GM18502 (cell line): ENCODE measurements at regions not wholly inside any gene's neighbourhood (a gene's known extent, or its start where the extent isn't known, plus 50 kb on each side); places are given as distances from the start of the nearest gene placed in this dataset.

Source experiments
- ATAC-seq: cut with Tn5 transposase; IDR thresholded peaks from one replicate; pipeline ENCODE4 v1.9.1; 2021; ENCODE audit warnings: mild to moderate bottlenecking; ENCODE audit not compliant: unreplicated experiment, poor library complexity

DNA sequence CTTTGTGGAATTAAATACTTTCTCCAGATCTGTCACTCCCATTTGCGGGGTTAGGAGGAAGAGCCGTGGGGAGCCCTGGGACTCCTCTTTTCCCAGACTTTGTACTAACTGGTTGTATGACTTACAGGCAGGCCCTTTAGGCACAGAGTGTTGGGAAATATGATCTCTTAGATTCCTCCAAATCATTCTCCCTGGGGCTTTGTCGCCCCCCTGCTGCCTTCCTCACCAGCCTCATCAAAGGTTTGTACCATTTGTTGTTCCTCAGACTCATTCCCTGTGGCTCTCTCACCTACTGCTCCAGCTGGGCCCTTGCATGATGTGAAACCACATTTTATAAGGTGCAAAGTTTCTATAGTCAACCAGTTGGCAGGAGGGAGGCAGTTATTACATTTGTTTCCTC lies 56.4 kb downstream of the CRYGS start:
- no peak for ATAC-seq

DNA sequence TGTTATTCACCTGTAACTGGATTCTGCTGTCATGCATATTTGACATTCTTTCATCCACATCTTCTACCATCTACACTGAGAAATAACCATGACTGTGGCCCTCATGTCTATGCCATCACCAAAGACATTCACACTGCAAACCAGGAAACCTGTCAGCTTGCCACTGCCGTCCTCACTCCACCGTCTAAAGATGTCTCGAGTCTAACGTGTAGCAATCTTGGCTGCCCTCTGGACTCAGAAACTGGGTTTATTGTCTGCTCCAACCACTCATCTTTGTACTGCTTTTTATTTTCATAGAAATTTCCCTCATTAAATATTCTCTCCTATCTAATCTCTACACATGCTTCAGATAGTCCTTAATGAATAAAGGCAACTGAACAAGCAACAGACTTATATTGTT lies 57.1 kb downstream of the CRYGS start:
- ATAC-seq, result no peak

DNA sequence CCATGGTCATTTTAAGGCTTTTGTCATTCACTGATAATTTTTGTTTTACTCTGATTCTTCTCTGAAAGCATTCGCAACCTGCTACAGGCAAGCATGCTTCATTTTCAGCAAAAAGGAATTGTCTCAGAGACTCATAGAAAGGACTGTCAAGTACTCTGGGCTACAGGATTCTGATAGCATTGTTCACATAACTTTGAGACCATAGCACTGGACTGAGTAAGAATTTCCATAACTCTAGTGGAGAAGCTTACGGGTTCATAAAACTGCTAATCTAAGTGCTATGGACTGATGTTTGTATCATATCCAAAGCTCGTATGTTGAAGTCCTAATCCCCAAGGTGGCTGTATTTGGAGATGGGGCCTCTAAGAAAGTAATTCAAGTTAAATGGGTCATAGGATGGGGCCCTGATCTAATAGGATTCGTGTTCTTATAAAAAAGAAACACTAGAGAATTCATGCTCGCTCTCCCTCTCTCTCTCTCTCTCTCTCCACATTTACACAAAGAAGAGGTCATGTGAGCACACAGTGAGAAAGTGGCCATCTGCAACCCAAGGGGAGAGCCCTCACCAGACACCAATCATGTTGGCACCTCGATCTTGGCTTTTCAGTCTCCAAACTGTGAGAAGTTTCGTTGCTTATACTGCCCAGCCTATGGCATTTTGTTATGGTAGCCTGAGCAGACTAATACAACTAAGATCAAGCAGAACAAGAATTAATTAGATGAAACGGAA lies 60.4 kb downstream of the CRYGS start:
- no peak for ATAC-seq

DNA sequence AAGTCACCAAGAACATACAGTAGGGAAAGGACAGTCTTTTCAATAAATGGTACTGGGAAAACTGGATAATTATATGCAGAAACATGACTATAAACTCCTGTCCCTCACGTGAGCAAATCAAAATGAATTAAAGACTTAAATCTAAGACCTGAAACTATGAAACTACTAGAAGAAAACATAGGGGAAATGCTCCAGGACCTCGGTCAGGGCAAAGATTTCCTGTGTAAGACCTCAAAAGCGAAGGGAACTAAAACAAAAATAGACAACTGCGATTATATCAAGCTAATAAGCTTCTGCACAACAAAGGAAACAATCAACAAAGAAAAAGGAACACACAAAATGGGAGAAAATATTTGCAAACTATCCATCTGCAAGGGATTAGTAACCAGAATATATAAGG lies 62.7 kb downstream of the CRYGS start:
- ATAC-seq, result no peak

DNA sequence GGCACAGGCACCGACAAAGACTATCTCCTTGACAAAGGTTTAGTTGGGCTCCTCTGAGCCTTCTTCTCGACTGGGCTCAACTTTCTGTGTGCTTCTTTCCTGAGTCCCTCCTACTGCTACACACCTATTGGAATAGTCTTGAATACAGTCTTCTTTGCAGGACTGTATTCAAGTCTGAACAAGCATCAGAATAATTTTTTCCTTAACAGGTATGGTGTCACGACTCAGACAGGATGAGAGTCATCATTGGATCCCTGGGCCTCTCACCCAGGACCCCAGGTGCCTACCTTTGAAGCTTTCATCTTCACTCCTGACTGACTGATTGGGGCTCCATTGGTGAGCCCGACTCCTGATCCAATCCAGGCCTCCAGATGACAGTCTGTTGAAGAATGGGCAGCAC lies 66.3 kb downstream of the CRYGS start:
- no peak for ATAC-seq

DNA sequence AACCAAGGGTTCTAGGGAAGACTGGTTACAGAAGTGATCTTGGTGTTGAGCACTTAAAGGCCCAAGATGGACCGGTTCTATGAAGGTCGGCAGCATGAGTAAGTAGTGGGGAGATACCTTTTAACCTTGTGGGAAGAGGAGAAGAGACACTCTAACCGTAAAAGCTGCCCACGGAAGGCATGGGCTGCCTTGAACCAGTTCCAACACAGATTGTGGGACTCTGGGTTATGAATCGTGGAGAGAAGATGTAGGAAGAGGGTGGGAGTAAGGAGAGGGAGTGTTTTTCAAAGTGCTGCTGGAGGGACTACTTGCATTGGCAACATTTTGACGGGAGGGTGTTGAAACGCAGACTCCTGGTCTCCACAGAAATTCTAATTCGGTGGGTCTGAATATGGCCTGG lies 67.1 kb downstream of the CRYGS start:
- no peak for ATAC-seq

DNA sequence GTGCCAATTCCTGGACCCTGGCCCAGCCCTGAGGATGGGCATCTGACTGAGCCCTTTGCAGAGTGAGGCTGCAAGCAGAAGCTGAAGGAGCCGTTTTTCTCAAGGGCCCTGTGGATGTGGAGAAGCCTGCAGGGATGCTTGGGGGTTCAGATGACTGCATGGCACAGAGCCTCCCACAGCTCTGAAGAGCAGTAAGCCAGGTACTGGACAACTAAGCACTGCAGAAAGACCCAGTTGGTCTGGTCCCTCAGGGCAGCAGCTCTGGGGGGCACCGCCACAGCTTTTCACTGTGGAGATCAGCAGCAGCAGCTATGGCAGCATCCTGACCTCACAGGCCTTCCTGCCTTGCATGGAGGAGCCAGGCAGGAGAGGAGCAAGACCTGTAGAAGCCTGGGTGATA lies 67.6 kb downstream of the CRYGS start:
- no peak for ATAC-seq

DNA sequence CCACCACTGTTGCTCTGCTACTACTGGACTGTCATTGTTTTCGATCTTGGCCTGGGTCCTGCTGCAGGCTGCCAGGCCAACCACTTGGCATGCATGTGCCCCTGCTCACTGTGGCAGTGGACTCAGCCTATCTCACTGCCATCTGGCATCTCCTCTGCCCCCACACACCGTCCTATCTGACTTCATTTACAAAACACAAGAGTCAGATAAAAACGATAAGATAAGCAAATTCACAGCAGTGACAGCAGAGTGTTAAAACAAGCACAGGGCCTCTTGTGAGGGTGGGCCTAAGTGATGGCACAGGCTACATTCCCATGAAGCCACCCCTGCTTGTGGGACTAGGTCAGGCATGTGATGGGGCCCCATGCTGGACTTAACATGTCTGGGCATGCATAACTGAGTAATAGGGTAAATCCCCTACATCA lies 68.1 kb downstream of the CRYGS start:
- no peak for ATAC-seq

DNA sequence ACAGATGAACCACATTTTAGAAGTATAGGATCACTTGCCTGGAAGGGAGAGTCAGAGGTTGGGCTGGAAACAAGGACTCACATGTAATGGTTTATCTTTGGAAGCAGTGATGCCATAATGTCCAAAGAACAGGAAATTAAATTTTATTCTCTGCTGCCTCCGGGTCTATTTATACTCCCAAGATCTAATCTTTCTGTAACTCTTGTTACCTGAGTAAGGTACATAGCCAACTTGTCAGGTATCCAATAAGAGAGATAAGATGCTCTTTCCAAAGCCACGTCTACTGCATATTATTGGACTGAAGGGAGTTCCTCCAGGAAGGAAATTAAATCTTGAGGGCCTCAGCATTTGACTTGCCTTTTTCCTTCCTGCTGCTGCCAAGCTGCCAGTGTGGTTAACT lies 71.0 kb downstream of the CRYGS start:
- ATAC-seq, result no peak

DNA sequence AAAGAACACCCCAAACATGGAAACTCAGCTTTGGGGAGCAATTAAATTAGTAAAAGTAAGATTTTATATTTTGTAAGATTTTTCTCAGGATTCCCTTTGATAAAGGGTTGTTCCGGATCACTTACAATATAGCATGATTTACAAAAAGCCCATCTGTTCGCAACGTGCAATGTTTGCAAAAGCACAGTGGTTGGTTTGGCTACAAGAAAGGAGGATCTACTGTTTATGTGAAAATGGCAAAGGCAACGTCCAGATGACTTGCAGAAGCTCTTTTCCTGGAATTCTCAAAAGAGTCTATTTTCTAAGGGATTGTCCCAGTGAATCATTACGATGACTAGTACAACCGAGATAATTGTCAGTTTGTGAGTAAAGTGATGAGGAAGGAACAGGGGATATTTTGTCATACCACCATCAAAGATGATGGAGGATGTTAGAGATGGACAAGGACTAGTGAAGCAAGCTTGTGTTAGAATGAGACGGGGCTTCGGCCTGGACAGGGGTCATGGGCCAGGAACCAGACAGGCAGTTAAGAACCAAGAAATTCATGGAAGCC lies 71.6 kb downstream of the CRYGS start:
- ATAC-seq, result no peak

DNA sequence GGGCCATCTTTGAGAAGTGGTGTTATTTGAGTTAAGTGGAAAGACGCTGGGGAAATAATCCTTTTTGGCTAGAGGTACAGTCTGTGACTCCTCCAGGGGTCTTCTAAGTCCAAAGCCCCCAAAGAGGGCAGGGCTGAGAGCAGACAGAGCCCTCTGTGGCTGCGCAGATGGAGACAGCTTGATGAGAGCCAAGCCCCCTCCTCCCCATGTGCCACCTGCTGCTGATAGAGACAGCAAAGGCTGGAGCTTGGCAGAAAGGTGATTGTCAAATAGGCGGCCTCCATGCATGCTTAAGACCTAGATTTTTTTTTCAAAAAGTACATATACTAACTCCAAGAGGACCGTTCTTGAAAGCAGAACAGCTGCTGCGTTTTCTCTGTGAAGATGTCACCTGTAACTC lies 72.4 kb downstream of the CRYGS start:
- ATAC-seq, result no peak

DNA sequence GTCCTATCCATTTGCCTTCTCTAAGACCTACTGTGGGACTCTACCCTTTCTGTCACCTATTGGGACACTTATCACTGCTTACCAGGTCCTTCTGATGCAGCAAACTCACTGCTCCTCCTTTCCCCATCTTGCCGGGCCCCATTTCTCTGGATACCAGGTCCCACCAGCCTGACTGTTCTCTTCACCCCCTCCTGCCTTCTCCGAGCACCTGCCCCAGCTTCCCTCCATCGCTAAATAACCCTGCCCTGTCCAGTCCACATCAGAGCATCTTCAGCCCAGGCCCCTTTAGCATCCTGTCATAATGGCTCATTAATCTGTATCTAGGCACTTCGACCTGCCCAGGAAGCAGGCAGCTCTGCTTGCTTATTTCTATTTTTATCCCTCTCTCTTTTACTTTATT lies 74.7 kb downstream of the CRYGS start:
- no peak for ATAC-seq

DNA sequence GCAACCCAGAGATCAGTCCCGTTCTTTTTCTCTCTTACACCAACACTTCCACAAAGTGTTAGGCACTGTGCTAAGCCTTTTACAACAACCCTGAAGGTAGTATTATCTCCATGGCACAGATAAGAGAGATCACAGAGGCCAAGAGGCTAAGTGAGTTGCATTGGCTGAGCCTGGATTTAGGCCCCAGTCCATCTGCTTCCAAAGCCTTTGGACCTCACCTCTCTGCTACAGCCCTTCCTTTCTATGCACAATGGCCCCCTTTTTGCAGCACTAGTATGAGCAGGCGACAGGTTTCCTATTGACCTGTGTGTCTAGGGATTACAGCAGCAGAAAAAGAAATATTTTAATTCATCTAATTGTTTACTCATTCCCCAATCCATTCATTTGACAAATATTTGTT lies 76.2 kb downstream of the CRYGS start:
- no peak for ATAC-seq

DNA sequence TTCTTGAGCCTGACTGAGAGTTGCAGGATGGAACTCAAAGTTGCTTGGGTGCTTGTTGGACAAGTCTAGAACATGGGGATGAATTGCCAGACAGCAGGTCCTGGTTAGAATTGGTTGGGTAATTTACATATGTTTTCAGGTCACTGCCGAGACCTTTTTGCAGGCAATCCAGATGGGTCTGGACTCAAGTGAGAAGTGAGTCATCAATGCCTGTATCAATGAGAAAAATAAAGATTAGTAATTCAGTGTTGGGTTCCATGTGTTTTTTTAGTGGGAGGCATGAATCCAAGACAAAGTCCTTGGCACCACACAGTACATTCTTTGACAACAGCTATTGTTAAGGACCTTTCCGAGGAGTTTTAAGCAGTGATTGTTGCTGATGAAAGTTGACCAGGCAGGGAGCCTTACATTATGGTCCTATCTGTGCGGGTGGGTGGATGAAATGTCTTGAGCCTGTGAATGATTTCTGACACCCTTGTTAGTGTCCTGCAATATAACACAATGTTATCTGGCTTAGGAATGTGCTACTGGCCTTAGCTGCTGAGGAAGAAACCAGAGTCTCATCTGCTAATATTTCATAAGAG lies 77.7 kb downstream of the CRYGS start:
- ATAC-seq, result no peak

DNA sequence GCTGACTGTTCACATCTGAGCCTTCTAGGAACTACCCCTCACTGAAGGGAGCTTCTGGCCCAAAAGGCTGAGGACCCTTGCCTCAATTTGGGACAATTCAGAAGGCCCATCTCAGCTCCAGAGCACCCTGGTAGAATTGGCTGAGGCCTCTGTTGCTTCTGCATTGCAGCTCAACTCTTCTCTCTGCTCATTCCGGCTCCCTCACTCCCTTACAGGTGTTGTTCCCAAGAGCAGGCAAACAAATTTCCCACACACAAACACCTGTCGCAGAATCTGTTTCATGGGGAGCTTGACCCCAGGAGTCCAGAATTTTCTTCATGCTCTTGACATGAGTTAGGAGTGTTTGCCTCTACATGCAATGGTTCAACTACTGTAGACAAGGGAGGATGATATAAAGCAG lies 78.7 kb downstream of the CRYGS start:
- no peak for ATAC-seq

DNA sequence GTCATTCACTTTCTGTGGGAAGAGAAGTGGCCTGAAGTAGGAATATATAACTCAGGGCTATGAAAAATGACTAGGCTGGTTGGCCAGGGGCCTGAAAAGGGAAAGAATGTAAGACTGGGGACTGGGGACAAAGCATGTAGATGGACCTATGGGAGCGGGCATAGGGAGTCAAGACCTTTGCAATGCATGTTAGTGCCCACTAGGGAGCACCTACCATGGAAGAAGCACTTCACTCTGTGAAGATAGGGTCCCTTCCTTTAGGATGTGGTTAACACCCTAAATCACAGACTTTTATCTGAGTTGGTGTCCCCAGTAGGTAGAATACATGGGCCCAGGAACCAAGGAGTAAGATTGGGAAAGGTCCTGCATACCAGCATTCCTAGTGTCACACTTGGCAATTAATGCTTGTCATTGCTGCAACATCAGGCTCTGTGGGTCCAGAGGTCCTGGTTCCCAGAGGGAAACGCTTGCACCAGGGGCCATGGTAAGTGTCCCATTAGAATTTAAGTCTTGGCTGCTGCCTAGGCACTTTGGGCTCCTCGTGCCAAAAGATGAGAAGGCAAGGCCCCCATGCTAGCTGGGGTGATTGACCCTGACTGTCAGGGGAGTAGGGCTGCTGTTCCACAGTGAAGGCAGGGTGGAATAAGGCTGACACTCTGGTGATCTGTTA lies 79.6 kb downstream of the CRYGS start:
- peak; percentile 45 for ATAC-seq

DNA sequence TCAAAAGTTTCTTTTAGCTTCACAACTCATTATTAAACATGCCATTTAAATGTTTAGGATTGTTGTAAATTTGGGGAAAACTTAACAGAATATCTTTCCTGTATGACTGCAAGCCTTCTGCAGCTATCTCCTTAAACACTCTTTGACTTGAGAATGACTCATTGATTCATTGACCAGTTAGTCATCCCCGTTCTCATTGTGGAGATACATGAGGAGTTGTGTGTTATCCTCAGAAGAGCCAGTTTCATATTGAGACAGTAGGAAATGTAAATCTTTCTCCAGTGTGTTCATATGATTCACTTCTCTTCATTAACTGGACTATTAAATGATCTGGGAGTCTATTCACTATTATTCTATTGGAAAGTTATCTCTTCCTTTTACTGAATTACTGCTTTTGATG lies 83.0 kb downstream of the CRYGS start:
- ATAC-seq, result no peak

DNA sequence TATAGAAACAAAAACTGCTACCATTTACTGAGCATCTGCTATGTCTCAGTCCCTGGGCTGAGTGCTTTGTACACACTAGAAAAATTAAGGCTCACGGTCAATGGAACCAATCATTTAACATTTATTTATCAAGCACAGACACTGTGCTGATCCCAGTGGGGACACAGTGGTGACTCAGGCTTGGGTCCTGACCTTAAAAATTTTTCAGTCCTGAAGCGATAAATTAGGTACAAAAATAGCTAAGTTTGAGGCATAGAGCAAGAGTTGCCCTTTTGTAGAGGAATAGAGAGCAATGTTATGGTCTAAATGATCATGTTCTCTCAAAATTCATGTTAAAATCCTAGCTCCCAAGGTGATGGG lies 85.1 kb downstream of the CRYGS start:
- ATAC-seq, result no peak

DNA sequence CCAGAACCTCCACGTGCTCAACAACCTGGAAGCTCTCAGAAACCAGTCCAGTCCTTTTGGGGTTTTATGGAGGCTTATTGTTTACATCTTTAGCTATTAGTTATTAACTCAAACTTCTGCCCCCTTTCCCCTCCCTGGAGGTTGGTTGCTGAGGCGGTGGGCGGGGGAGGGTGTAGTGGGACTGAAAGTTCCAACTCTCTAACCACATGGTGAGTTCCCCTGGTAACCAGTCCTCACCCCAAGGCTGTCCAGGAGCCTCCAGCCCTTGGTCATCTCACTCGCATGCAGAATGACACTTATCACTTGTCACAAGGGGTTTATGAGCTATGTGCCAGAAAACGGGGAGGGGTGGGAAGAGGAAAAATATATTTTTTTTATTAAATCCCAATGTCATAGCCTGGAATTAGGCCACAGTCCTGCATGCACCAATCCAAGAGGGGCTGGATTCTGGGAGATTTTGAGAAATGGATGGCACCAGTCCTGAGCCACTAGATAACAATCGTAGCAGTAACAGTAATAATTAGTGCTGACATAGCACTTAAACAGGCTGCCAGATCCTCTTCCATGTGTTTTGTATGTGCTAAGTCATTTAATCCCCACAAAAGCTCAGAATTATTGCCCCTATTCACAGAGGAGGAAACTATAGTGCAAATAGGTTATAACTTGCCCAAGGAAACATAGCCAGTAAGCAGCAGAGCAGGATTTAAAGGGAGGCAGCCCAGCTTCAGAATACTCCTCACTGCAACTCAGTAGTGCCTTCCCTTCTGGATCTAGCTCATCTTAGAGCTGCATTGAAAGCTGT lies 85.7 kb downstream of the CRYGS start:
- no peak for ATAC-seq

DNA sequence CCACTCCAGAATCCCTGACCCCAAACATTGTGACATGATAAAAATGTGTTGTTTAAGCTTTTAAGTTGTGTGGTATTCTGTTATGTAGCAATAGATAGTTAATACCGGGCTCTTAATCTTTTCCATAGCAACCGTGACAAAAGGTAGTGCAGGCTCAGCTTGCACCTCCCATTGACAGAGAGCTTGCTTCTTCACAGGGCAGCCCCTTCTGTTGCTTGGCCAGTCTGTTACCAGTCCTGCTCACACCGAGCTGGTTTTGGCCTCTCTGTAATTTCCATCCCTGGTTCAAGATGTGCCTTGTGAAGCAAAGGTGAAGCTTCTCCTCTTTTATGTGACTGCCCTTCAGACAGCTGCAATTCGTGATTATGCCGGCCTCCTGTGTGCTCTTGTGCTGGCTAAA lies 86.9 kb downstream of the CRYGS start:
- ATAC-seq, result no peak

DNA sequence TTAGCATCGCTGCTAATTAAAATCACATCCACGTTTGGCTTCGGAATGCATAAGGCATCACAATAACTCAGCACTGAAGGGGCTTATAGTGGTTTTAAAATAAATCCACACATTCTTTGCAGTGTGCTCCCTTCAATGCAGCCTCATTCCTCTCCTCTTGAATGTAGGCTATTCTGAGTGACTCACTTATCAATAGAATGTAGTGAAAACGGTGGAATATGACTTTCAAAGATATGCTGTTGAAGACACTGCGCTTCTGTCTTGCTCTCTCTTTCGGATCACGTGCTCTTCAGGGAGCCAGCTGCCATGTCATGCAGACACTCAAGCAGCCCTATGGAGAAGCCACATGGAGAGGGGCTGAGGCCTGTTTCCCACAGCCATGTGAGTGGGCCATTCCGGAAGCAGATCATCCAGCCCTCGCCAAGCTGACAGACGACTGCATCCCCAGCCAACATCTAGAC lies 87.4 kb downstream of the CRYGS start:
- no peak for ATAC-seq
